Muscle layer of duodenum (tissue), 2 donors: ENCODE measurements at regions not wholly inside any gene's neighbourhood (a gene's known extent, or its start where the extent isn't known, plus 50 kb on each side); places are given as distances from the start of the nearest gene placed in this dataset.

ENCODE experiments used
- H3K27ac ChIP-seq: one replicate; pipeline ENCODE4 v1.7.0; 2013; ENCODE audit warnings: mild to moderate bottlenecking, low read length
- H3K27me3 ChIP-seq: one replicate; pipeline ENCODE4 v1.7.0; 2013; ENCODE audit warnings: low read depth, mild to moderate bottlenecking, control low read depth, low read length
- H3K36me3 ChIP-seq, 2 donors: one replicate each; pipeline ENCODE4 v1.7.0; 2013; ENCODE audit warnings: low read length in 2 of 2, control low read depth in 1 of 2, mild to moderate bottlenecking in 1 of 2; ENCODE audit not compliant: insufficient read depth in 2 of 2, control insufficient read depth in 1 of 2
- H3K4me1 ChIP-seq, 2 donors: one replicate each; pipeline ENCODE4 v1.7.0; 2013; ENCODE audit warnings: low read length in 2 of 2, mild to moderate bottlenecking in 2 of 2, control low read depth in 1 of 2, moderate library complexity in 1 of 2; ENCODE audit not compliant: insufficient read depth in 2 of 2, control insufficient read depth in 1 of 2
- H3K4me3 ChIP-seq, 2 donors: one replicate each; pipeline ENCODE4 v1.7.0; 2013; ENCODE audit warnings: low read length in 2 of 2, low read depth in 1 of 2, mild to moderate bottlenecking in 1 of 2
- H3K9me3 ChIP-seq, 2 donors: one replicate each; pipeline ENCODE4 v1.7.0; 2013; ENCODE audit warnings: low read length in 2 of 2, control low read depth in 1 of 2, mild to moderate bottlenecking in 1 of 2; ENCODE audit not compliant: control insufficient read depth in 1 of 2
- donor health status: healthy.

DNA sequence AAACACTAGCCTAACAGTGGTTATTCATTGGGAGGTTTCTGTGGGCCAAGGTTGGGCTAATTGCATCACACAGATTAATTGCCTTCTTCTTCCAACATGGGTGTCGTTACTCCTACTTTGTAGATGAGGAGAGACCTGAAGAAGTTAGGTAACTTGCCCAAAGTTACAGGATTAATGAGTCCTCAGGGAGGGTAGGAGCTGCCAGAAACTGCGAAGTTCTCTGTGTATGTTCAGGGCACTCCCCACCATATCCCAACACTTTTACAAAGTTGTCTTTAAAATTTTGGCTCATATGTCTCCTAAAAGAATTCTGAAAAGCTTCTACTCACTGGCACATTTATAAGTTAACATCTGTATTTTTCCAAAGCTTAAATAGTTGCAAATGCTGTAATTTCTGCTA lies 323.5 kb upstream of the HSF2 start:
- no peaks in the 10 kb centered on the region for H3K9me3 ChIP-seq

DNA sequence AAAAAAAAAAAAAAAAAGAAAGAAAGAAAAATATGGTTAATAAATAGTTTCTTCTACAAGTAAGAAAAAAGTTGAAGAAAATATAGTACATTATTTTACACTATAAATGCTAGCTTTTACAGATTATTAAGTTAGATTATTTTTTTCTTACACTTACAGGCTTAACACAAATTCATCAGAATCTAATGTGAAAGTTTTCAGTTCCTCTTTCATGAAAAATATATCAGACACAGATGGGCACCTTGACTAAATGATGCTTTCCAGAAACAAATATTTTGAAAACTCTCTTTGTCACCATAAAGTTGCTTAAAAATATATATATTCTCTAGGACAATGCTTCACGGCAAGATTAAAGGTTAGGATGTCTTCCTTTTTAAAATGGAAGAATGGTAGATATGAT lies 321.8 kb upstream of the HSF2 start:
- no peak overlapping the region for H3K27ac ChIP-seq
- H3K36me3 ChIP-seq, result no peaks in the 10 kb centered on the region
- H3K4me1 ChIP-seq, result peaks cover 0 to 7% of the 10 kb centered on the region in 2 donors
- no peak overlapping the region for H3K4me3 ChIP-seq
- no peaks in the 10 kb centered on the region for H3K9me3 ChIP-seq
- H3K27me3 ChIP-seq, result no peaks in the 10 kb centered on the region

More for the DNA sequence above, 323.5 kb upstream of the HSF2 start:
- H3K36me3 ChIP-seq, result no peaks in the 10 kb centered on the region
- no peaks in the 10 kb centered on the region for H3K27me3 ChIP-seq
- H3K4me3 ChIP-seq, result no peak overlapping the region
- peaks cover 0 to 7% of the 10 kb centered on the region in 2 donors for H3K4me1 ChIP-seq
- no peak overlapping the region for H3K27ac ChIP-seq

DNA sequence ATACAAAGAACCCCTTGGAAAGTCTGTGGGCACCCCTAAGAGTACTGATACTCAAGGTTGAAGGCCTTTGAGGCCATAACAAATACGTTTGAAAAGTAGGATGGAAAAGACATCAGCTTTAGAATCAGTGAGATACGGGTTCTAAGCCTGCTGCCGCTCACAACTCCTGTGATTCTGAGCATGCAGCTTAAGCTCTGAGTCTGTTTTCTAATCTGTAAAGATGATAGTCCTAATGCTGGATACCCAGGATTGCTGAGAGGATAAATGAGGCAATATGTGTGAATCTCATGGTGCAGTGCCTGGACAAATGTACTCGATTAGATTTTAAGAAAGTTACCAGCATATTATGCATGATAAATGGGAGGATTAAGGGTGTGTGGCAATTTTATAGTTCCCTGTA lies 321.0 kb upstream of the HSF2 start:
- Histone ChIP-seq H3K27me3 (no peaks in the 10 kb centered on the region), H3K36me3 (no peaks in the 10 kb centered on the region), H3K9me3 (no peaks in the 10 kb centered on the region), H3K4me3 (no peak overlapping the region), H3K4me1 (peaks cover 0 to 7% of the 10 kb centered on the region in 2 donors), H3K27ac (no peak overlapping the region)

DNA sequence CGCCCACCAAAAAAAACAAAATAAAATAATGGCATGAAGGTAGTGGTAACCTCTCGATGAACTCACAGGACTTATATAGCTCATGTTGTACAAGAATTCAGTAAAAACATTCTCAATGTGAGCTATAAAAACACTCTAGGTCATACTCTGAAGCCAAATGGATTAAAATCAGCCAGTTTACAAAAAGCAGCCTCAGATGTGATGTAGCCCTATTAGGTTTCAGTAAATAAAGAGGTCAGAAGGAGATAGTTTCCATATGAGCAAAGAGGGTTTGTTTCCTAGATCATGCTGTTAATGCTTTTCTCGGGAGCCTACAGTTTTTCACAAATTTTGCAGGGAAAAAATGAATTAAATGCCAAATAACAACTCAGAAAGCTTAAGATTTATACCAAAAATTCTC lies 319.5 kb upstream of the HSF2 start:
- Histone ChIP-seq H3K9me3 (no peaks in the 10 kb centered on the region), H3K4me3 (no peak overlapping the region), H3K27me3 (no peaks in the 10 kb centered on the region), H3K27ac (no peak overlapping the region), H3K4me1 (peaks cover 0 to 7% of the 10 kb centered on the region in 2 donors), H3K36me3 (no peaks in the 10 kb centered on the region)

DNA sequence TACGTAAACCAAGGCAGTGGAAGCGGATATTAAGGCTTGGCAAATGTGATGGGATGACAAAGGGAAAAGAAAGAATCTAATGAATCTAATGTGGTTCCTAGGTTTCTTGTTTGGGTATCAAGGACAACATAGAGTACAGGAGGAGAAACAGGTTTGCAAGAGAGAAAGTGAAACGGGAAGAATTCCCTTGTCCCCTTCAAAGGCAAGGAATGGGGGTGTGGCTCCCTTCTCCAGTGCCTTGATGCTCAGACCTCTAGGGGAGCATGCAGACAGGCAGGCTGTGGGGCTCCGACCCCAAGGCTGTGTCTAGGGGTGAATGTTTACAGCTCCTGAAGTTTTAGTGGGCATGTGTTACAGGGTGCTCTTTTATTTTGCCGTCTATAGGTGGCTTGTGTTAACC lies 317.5 kb upstream of the HSF2 start:
- Histone ChIP-seq H3K27me3 (no peaks in the 10 kb centered on the region), H3K27ac (no peak overlapping the region), H3K4me1 (no peaks in the 10 kb centered on the region), H3K9me3 (no peaks in the 10 kb centered on the region), H3K36me3 (no peaks in the 10 kb centered on the region), H3K4me3 (no peak overlapping the region)

DNA sequence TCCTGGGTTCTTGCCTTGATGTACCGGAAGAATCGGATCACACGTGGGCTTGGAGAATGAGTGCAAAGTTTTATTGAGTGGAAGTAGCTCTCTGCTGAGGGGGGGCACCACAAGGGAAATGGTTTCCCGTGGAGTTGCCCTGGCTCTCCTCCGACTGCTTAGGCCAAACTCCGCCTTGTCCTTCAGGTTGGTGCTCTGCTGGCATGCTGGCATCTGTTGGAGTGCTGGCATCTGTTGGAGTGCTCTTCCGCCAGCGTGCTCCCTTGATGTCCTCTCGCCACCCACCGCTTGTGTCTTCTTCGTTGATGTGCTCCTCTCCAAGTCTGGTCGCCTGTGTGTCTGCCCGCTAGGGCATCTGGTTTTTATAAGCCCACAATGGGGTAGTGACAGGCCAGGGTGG lies 317.1 kb upstream of the HSF2 start:
- no peak overlapping the region for H3K27ac ChIP-seq
- H3K4me1 ChIP-seq, result no peaks in the 10 kb centered on the region
- no peaks in the 10 kb centered on the region for H3K9me3 ChIP-seq
- H3K36me3 ChIP-seq, result no peaks in the 10 kb centered on the region
- no peaks in the 10 kb centered on the region for H3K27me3 ChIP-seq
- no peak overlapping the region for H3K4me3 ChIP-seq

DNA sequence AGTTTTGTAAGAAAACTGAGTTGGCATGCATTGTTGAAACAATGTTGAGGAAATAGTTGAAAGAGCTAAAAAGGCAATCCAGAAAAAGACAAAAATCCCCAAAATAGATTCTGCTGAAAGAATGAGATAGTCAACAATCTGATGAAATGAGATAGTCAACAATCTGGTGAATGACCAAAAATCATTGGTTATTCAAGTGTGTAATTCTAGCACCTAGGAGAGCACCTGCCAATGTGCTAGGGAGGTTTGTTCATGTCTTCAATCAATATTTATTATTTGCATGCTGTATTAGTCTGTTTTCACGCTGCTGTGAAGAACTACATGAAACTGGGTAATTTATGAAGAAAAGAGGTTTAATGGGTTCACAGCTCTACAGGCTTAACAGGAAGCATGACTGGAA lies 307.1 kb upstream of the HSF2 start:
- H3K9me3 ChIP-seq, result no peaks in the 10 kb centered on the region
- H3K27ac ChIP-seq, result no peak overlapping the region
- H3K27me3 ChIP-seq, result no peaks in the 10 kb centered on the region
- H3K4me3 ChIP-seq, result no peak overlapping the region
- H3K4me1 ChIP-seq, result no peaks in the 10 kb centered on the region
- no peaks in the 10 kb centered on the region for H3K36me3 ChIP-seq

DNA sequence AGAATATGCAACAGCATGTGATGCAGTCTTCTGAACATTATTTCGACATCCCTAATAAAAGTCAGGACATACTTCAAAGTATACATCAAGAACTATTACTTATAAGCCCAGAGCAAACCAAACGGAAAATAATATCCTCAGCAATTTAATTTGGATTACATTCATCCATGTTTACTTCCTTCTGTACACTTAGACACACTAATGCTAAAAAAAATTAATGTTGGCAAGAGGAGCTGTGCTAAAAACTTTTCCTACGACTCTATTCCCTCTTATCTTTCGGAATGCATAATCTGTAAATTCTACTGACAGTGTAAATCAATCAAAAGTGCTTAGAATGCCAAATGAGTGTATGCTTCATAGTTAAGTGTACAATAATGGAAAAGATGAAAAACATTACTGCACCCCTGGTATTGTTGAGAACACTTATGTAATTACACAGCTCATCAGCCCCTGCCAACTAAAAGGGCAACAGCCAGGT lies 301.2 kb upstream of the HSF2 start:
- Histone ChIP-seq H3K4me3 (no peak overlapping the region), H3K9me3 (no peaks in the 10 kb centered on the region), H3K36me3 (no peaks in the 10 kb centered on the region), H3K27me3 (no peaks in the 10 kb centered on the region), H3K27ac (no peak overlapping the region), H3K4me1 (peaks cover 0 to 6% of the 10 kb centered on the region in 2 donors)

DNA sequence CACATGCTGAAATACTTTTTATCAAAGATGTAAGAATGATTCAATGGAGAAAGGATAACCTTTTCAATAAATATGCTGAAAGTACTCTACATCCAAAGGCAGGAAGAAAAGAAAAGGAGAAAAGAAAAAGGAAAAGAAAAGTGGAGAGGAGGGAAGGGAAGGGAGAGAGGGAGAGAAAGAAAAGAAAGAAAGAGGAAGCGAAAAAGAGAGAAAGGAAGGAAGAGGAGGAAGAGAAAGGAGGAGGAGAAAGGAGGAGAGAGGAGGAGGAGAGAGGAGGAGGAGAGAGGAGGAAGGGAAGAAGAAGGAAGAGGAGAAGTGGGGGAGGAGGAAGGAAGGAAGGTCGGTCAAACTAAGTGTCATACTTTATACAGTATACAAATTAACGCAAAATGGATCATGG lies 297.4 kb upstream of the HSF2 start:
- no peak overlapping the region for H3K4me3 ChIP-seq
- peaks cover 0 to 6% of the 10 kb centered on the region in 2 donors for H3K4me1 ChIP-seq
- no peak overlapping the region for H3K27ac ChIP-seq
- H3K9me3 ChIP-seq, result no peaks in the 10 kb centered on the region
- H3K36me3 ChIP-seq, result no peaks in the 10 kb centered on the region
- no peaks in the 10 kb centered on the region for H3K27me3 ChIP-seq

DNA sequence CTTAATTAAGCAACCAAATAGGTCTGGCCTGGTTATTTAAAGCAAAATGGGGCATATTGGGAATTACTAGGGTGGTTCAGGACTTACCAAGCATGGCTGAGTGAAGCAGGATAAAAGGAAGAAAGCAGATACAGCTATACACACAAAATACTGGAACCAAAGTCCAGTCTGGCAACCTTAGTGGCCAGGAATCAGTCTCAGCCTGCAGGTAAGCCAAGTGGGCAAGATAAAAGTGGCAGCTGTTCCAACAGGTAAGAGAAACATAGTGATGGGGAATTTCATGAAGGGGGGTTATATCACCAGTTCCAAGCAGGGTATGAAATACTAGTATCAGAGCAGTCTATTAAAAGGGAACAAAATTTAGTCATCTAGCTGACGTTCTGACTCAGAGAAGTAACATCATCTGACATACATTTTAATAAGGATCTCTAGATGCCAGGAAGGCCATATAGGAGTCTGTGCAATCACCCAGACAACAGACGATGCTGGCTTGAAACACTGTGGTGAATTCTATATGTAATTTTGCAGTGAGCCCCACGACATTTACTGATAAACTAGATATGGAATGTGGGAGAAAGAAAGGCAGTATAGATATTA lies 292.1 kb upstream of the HSF2 start:
- H3K4me3 ChIP-seq, result no peak overlapping the region
- no peaks in the 10 kb centered on the region for H3K4me1 ChIP-seq
- H3K36me3 ChIP-seq, result no peaks in the 10 kb centered on the region
- H3K27ac ChIP-seq, result no peak overlapping the region
- H3K9me3 ChIP-seq, result no peaks in the 10 kb centered on the region
- H3K27me3 ChIP-seq, result no peaks in the 10 kb centered on the region

DNA sequence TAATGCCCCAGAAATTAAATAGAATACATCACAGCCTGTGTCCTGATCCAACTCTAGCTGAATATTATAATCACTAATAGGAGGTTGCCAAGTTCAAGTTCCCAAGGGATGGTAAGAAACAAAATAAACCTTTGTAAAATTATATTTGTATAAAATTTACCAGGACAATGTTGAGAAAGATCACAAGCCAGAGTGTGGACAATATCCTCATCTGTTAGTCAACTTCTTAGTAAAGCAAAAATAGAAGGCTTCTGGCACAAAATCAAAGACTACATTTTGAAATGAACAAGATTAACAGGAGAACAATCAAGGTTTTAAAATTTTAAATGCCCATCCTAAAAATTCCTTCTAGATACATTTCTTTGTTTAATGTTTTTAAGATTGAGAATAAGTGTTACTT lies 290.4 kb upstream of the HSF2 start:
- Histone ChIP-seq H3K4me3 (no peak overlapping the region), H3K4me1 (no peaks in the 10 kb centered on the region), H3K27ac (no peak overlapping the region), H3K27me3 (no peaks in the 10 kb centered on the region), H3K9me3 (no peaks in the 10 kb centered on the region), H3K36me3 (no peaks in the 10 kb centered on the region)

DNA sequence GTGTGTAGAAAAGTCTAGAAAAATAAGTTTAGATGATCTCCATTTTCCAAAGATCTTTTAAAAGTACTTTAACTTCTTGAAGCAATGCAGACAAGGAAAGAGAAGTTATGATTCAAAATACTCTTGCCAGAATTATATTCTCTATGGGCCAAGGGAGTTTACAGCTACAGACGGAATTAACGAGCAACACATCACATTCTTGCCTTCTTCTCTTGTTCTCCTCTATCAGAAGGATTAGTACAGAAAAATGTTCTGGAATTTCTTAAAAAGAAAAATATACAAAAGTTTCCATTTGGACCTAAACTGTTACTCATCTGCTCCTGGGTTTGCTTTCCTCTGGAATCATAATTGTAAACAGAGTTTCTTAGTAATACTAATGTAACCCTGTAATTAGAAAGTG lies 284.7 kb upstream of the HSF2 start:
- Histone ChIP-seq H3K27ac (peak overlapping the region; percentile 42), H3K4me1 (peaks cover 0 to 9% of the 10 kb centered on the region in 2 donors), H3K4me3 (no peak overlapping the region), H3K9me3 (no peaks in the 10 kb centered on the region), H3K27me3 (no peaks in the 10 kb centered on the region), H3K36me3 (no peaks in the 10 kb centered on the region)
